SK-N-MC (cell line): ENCODE measurements at regions not wholly inside any gene's neighbourhood (a gene's known extent, or its start where the extent isn't known, plus 50 kb on each side); places are given as distances from the start of the nearest gene placed in this dataset.

ENCODE experiments used
- DNase-seq: peaks from one replicate; pipeline ENCODE4 v3.0.0-alpha.2; 2011; ENCODE audit warnings: low read depth, low spot score
- H3K27ac ChIP-seq: fragments of 200-600 bp; sonication (generic); 2 replicates; pipeline ENCODE4 v1.5.1; 2016; ENCODE audit warnings: mixed run types
- H3K36me3 ChIP-seq: fragments of 200-600 bp; sonication (generic); 2 replicates; pipeline ENCODE4 v1.6.1; 2017; ENCODE audit warnings: antibody characterized with exemption, low read length, mixed read lengths; ENCODE audit not compliant: insufficient read depth
- H3K4me3 ChIP-seq: fragments of 200-600 bp; sonication (generic); 2 replicates; pipeline ENCODE4 v1.5.1; 2016
- H3K9ac ChIP-seq: fragments of 200-600 bp; sonication (generic); 2 replicates; pipeline ENCODE4 v1.8.0; 2017; ENCODE audit warnings: mixed run types, mixed read lengths; ENCODE audit not compliant: insufficient read length
- H3K9me3 ChIP-seq: fragments of 200-600 bp; sonication (generic); 2 replicates; pipeline ENCODE4 v1.6.1; 2017; ENCODE audit warnings: low read depth, mild to moderate bottlenecking, antibody characterized with exemption, low read length, moderate library complexity, mixed read lengths
- EZH2 ChIP-seq: fragments of 200-600 bp; sonication (generic); IDR thresholded peaks from one replicate; pipeline ENCODE4 v1.6.1; 2017; ENCODE audit warnings: antibody characterized with exemption
- FOXP2 ChIP-seq: optimal IDR thresholded peaks from 2 replicates; pipeline ENCODE3; 2011; ENCODE audit warnings: mild to moderate bottlenecking, moderate library complexity; ENCODE audit not compliant: insufficient read depth; ENCODE audit errors: extremely low read length, control extremely low read depth
- POLR2AphosphoS5 ChIP-seq: IDR thresholded peaks from 2 replicates; pipeline ENCODE4 v1.6.1; 2012; ENCODE audit warnings: mild to moderate bottlenecking, low read depth, low read length, borderline replicate concordance

DNA sequence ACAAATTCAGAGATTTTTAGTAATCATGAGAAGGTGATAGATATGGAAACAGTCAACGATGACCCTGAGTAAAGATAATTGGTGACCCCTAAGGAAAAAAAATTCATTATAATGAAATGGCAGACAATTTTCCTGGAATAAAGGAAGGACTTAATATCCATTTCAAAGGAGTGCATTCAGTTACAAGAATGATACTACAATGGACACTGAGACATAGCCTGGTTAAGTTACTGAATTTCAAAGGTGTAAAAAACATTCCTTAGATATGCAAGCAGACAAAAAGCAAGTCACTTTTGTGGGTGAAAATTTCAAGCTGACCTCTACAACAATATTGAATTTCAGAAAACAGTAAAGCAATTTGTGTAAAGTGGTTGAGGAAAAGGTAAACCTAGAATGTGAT lies 1012.5 kb upstream of the SEMA6A start:
- Histone ChIP-seq H3K9me3 (no peaks in the 10 kb centered on the region), H3K36me3 (no peaks in the 10 kb centered on the region), H3K27ac (no peak overlapping the region), H3K9ac (no peak overlapping the region), H3K4me3 (no peak overlapping the region)
- DNase-seq = no peak
- TF ChIP-seq POLR2AphosphoS5 = no peak
- no peak for TF ChIP-seq EZH2
- no peak for TF ChIP-seq FOXP2

DNA sequence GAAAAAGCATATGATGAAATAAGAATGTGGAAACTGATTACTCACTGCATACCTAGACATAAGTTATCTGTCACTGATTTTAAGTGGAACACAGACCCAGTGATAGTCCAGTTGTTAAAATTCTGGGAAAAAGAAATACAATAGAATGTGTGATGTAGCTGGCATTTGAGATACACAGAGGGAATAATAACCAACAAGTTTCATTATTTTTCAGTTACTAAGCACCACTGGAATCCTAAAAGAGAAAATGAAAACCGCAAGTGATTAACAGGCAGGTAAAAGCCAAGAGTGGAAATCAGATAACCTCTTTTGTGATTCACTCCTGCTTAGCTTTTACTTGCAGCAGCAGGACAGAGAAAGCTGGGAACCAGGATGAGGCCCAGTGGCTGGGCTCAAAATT lies 994.0 kb upstream of the SEMA6A start:
- Histone ChIP-seq H3K27ac (no peak overlapping the region), H3K4me3 (no peak overlapping the region), H3K9ac (no peak overlapping the region), H3K9me3 (no peaks in the 10 kb centered on the region), H3K36me3 (no peaks in the 10 kb centered on the region)
- no peak for DNase-seq
- no peak for TF ChIP-seq POLR2AphosphoS5
- TF ChIP-seq FOXP2 = no peak
- no peak for TF ChIP-seq EZH2

DNA sequence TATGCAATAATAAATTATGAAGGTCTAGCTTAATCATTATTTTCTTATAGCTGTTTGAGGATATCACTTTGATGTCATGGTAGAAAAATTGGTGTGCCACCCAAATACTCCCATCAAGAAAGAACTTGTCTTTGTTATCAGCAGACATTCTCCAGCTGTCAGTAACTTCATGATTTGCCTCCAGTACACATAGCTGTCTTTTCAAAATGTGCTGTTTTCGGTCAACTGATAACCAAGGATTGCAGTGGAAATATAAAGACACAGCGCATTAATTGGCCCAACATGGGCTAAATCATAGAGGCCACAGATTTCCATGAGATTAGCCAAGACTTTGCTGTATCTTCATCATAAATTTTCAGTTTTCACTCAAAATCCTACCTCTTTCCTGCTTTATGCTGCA lies 993.5 kb upstream of the SEMA6A start:
- H3K36me3 ChIP-seq = no peaks in the 10 kb centered on the region
- no peak overlapping the region for H3K27ac ChIP-seq
- TF ChIP-seq FOXP2 = no peak
- TF ChIP-seq EZH2 = no peak
- TF ChIP-seq POLR2AphosphoS5 = no peak
- no peak for DNase-seq
- no peaks in the 10 kb centered on the region for H3K9me3 ChIP-seq
- no peak overlapping the region for H3K4me3 ChIP-seq
- H3K9ac ChIP-seq = no peak overlapping the region

DNA sequence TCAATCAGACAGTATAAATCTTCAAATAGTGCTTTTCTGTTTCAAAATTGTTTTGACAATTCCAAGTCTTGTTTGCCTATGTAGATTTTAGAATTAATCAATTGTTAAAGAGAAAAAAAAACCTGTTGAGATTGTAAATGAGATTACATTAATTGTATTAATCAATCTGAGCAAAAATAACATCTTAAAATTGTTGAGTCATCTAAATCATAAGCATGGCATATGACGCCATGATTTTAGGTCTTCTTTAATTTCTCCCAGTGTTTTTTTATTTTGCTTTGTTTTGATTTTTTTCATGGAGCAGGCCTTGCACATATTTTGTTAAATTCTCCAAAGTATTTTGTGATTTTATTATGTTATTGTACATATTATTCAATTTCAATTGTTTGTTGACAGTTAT lies 988.0 kb upstream of the SEMA6A start:
- no peak overlapping the region for H3K27ac ChIP-seq
- H3K36me3 ChIP-seq = no peaks in the 10 kb centered on the region
- H3K9me3 ChIP-seq = no peaks in the 10 kb centered on the region
- no peak overlapping the region for H3K9ac ChIP-seq
- no peak overlapping the region for H3K4me3 ChIP-seq
- no peak for DNase-seq
- TF ChIP-seq EZH2 (no peak), POLR2AphosphoS5 (no peak), FOXP2 (no peak)

DNA sequence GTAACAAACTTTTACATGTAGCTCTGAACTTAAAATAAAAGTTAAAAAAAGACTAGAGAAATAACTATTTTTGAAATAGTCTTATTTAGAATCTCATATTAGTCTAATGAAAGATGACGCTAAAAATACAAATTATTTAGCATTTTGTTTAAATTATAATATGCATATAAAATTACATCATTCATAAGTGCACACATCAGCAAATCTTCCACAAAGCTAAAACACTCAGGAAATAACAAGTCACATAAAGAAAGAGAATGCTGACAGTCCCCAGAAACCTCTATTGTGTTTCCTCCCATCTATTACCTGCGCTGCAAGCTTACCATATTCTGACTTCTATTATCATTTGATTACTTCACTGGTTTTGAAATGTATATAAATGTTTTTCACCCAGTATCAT lies 986.9 kb upstream of the SEMA6A start:
- Histone ChIP-seq H3K27ac (no peak overlapping the region), H3K9ac (no peak overlapping the region), H3K36me3 (no peaks in the 10 kb centered on the region), H3K4me3 (no peak overlapping the region), H3K9me3 (no peaks in the 10 kb centered on the region)
- TF ChIP-seq POLR2AphosphoS5 (no peak), EZH2 (no peak), FOXP2 (no peak)
- DNase-seq = no peak

DNA sequence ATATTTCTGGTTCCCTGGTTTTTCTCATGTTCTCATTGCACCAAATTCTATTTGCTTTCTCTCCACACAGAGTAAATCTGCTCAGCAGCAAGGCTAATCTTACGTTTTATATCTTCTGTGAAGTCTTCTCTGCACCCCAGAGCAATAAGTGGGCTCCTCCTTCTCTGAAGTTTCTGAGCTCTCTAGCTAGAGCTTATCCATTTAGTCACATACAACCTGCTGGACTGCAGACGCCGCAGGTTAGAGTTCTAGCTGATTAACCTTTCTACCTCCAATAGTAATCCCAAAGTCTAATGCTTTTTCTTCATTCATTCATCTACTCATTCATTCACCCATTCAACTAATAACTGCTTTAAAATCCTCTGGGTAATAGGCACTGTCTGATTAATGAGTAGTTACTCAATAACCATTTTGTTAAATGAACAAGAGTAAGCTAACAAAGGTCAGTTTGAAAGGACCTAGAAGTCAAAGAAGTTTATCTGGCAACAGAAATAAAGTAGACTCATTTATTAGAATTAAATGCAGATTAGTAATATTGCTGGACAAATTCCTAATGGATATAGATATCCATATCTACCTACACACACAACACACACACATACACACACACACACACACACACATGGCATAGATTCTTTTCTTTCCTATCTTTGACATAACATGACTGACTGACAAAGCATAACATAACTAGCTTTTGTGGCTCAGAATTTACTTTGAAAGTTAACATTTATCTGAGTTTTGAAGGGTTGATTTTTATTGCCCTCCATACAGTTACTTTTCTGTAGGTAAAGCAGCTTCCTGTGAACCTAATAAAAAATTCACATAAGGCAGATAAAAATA lies 984.6 kb upstream of the SEMA6A start:
- H3K27ac ChIP-seq = no peak overlapping the region
- H3K9ac ChIP-seq = no peak overlapping the region
- no peak for DNase-seq
- H3K36me3 ChIP-seq = no peaks in the 10 kb centered on the region
- TF ChIP-seq FOXP2 (no peak), EZH2 (no peak), POLR2AphosphoS5 (no peak)
- H3K9me3 ChIP-seq = no peaks in the 10 kb centered on the region
- H3K4me3 ChIP-seq = no peak overlapping the region

DNA sequence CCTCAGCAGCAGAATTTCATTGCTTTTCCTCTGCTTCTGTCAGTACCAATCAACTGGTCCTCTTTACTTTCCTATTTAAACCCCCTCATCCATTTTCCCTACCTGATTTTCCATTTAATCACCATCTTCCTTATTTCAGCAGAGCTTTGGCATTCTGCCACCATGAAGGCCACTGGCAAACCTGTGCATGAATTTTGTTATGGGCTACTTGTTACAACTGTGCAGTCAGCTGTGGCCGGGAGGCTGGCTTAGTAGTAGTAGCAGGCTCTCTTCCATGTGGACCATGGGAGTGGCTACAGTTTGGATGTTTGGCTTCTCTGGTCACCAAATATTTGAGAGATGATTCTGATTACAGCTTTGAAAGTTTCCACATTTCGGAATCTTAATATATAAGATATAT lies 976.6 kb upstream of the SEMA6A start:
- Histone ChIP-seq H3K9ac (no peak overlapping the region), H3K36me3 (no peaks in the 10 kb centered on the region), H3K27ac (no peak overlapping the region), H3K9me3 (no peaks in the 10 kb centered on the region), H3K4me3 (no peak overlapping the region)
- TF ChIP-seq FOXP2 (no peak), POLR2AphosphoS5 (no peak), EZH2 (no peak)
- DNase-seq = no peak

DNA sequence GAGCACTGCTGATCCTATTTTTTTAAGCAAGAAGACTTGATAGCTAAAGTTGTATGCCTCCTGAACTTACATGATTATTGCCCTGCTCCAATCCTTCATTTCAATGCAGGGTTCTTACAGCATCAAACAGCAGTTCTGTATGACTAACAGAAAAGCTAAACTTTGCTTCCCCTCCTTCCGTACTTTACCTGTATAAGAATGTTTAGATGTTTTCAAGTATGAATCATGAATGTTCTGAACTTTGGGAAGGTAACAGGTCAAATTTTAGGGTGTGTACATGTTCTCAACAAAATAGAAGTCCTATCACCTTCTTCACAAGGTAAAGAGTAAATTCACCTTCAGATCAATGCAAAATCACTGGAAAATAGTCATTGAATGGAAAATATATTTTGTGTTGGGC lies 972.6 kb upstream of the SEMA6A start:
- Histone ChIP-seq H3K4me3 (no peak overlapping the region), H3K27ac (no peak overlapping the region), H3K9me3 (no peaks in the 10 kb centered on the region), H3K36me3 (no peaks in the 10 kb centered on the region), H3K9ac (no peak overlapping the region)
- TF ChIP-seq EZH2 (no peak), FOXP2 (no peak)
- DNase-seq = no peak

DNA sequence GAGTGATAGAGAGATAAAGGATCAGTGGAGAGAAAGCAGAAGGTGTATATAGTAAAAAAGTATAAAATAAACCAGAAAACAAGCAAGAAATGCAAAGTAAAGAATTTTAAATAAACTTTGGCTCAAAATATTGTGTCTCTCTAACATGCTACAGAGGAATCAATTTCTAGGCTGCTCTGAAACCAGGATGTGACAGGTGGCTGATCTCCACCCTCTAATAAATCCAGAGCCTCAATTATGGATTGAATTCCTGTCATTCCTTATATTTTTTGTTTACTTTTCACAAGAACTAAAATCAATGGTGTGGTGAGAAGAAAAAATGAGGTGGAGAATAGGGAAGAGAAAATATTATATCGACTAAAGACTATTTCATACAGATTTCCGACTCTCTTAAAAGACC lies 965.1 kb upstream of the SEMA6A start:
- H3K4me3 ChIP-seq = no peak overlapping the region
- H3K36me3 ChIP-seq = no peaks in the 10 kb centered on the region

More for the DNA sequence above, 965.1 kb upstream of the SEMA6A start:
- Histone ChIP-seq H3K27ac (no peak overlapping the region), H3K9me3 (no peaks in the 10 kb centered on the region; the same call in 1 of the 2 replicates), H3K9ac (no peak overlapping the region)
- TF ChIP-seq FOXP2 = no peak
- no peak for TF ChIP-seq POLR2AphosphoS5
- no peak for TF ChIP-seq EZH2
- no peak for DNase-seq
